KMS-11 (cell line): ENCODE measurements at regions not wholly inside any gene's neighbourhood (a gene's known extent, or its start where the extent isn't known, plus 50 kb on each side); places are given as distances from the start of the nearest gene placed in this dataset.

Experiments used
- H2AFZ ChIP-seq: fragments of 200-600 bp; sonication (generic); 2 replicates; pipeline ENCODE4 v1.6.1; 2016; ENCODE audit warnings: antibody characterized with exemption, mixed run types, low read depth
- H3K27ac ChIP-seq: fragments of 200-600 bp; sonication (generic); 2 replicates; pipeline ENCODE4 v1.6.1; 2016; ENCODE audit warnings: mild to moderate bottlenecking, mixed run types
- H3K27me3 ChIP-seq: fragments of 200-600 bp; sonication (generic); 2 replicates; pipeline ENCODE4 v1.6.1; 2017; ENCODE audit warnings: mild to moderate bottlenecking, low read depth, mixed run types, moderate library complexity; ENCODE audit not compliant: insufficient read depth
- H3K36me3 ChIP-seq: fragments of 200-600 bp; sonication (generic); 2 replicates; pipeline ENCODE4 v1.6.1; 2017; ENCODE audit warnings: mild to moderate bottlenecking, mixed run types; ENCODE audit not compliant: insufficient read depth
- H3K4me1 ChIP-seq: fragments of 200-600 bp; sonication (generic); 2 replicates; pipeline ENCODE4 v1.6.1; 2016; ENCODE audit warnings: mild to moderate bottlenecking, low read depth, mixed run types; ENCODE audit not compliant: poor library complexity, severe bottlenecking
- H3K4me2 ChIP-seq: fragments of 200-600 bp; sonication (generic); 2 replicates; pipeline ENCODE4 v1.7.0; 2016; ENCODE audit warnings: mild to moderate bottlenecking, mixed run types
- H3K4me3 ChIP-seq: fragments of 200-600 bp; sonication (generic); IDR thresholded peaks from 2 replicates; pipeline ENCODE4 v1.6.1; 2017; ENCODE audit warnings: low read depth, low read length, mixed read lengths; ENCODE audit not compliant: insufficient read depth
- H3K79me2 ChIP-seq: fragments of 200-600 bp; sonication (generic); 2 replicates; pipeline ENCODE4 v1.6.1; 2016; ENCODE audit warnings: low read depth, mixed run types; ENCODE audit not compliant: insufficient read depth
- H3K9ac ChIP-seq: fragments of 200-600 bp; sonication (generic); 2 replicates; pipeline ENCODE4 v1.6.1; 2016; ENCODE audit warnings: mild to moderate bottlenecking, mixed run types
- H4K20me1 ChIP-seq: fragments of 200-600 bp; sonication (generic); 2 replicates; pipeline ENCODE4 v1.6.1; 2016; ENCODE audit warnings: mild to moderate bottlenecking, mixed run types; ENCODE audit not compliant: insufficient read depth
- TF ChIP-seq, protein P1 (sequence below): fragments of 200-600 bp; sonication (generic); conservative IDR thresholded peaks from 2 replicates; pipeline ENCODE4 v1.6.1; 2017; ENCODE audit warnings: low read depth, mild to moderate bottlenecking, antibody characterized with exemption, low read length, moderate library complexity, mixed read lengths

DNA sequence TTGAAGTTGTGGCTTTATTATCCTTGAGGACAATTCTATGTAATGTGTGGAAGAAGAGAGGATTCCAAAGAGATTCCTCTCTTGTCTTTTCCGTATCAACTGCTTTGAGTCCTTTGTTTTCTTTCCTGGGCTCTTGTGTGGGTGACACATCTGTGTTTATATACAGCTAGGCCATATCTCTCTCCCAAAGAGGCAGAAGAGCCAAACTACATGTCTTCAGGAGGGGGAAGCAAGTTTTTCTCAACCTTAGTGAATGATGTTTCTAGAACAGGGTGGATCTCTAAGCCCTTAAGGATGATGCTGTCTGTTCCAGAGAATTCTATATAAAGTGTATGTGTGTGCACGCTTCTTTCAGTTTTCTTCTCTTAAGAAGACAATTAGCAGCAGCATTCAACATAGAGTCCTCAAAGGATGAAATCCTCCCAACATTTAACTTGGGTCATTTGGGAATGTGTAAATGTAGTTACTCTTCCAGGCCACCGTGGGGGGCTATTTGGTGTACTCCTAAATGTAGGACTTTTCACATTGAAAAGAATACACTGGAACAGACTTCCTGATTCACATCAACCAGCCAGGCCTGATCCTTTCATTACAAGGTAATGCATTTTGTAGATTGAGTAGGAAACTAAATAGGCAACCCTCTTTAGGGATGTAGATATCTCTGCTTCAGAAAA is 92.8 kb upstream of the EEF1E1 start:
- H3K27ac ChIP-seq = no peak overlapping the region
- H3K4me3 ChIP-seq = no peak overlapping the region
- TF ChIP-seq, protein P1, sequence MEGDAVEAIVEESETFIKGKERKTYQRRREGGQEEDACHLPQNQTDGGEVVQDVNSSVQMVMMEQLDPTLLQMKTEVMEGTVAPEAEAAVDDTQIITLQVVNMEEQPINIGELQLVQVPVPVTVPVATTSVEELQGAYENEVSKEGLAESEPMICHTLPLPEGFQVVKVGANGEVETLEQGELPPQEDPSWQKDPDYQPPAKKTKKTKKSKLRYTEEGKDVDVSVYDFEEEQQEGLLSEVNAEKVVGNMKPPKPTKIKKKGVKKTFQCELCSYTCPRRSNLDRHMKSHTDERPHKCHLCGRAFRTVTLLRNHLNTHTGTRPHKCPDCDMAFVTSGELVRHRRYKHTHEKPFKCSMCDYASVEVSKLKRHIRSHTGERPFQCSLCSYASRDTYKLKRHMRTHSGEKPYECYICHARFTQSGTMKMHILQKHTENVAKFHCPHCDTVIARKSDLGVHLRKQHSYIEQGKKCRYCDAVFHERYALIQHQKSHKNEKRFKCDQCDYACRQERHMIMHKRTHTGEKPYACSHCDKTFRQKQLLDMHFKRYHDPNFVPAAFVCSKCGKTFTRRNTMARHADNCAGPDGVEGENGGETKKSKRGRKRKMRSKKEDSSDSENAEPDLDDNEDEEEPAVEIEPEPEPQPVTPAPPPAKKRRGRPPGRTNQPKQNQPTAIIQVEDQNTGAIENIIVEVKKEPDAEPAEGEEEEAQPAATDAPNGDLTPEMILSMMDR = no peak; the same call in 1 of the 2 replicates
- H3K79me2 ChIP-seq = no peaks in the 10 kb centered on the region
- no peaks in the 10 kb centered on the region for H3K27me3 ChIP-seq
- no peak overlapping the region for H3K4me2 ChIP-seq
- 0 out of 2 replicates have a peak overlapping the region, but pooled peaks have one; percentile 12 for H2AFZ ChIP-seq
- H4K20me1 ChIP-seq = no peaks in the 10 kb centered on the region
- no peak overlapping the region for H3K9ac ChIP-seq
- no peaks in the 10 kb centered on the region for H3K36me3 ChIP-seq
- no peaks in the 10 kb centered on the region for H3K4me1 ChIP-seq

- Histone ChIP-seq H3K27ac (no peak overlapping the region), H3K36me3 (no peaks in the 10 kb centered on the region), H3K4me2 (no peak overlapping the region), H3K79me2 (no peaks in the 10 kb centered on the region), H3K27me3 (no peaks in the 10 kb centered on the region), H4K20me1 (no peaks in the 10 kb centered on the region), H3K4me1 (no peaks in the 10 kb centered on the region), H3K4me3 (no peak overlapping the region), H3K9ac (no peak overlapping the region), H2AFZ (no peak overlapping the region)
- TF ChIP-seq, protein P1 = no peak
Observed at GRCh38 chr6:8194490-8194889, 92.1 kb upstream of the EEF1E1 start.

DNA sequence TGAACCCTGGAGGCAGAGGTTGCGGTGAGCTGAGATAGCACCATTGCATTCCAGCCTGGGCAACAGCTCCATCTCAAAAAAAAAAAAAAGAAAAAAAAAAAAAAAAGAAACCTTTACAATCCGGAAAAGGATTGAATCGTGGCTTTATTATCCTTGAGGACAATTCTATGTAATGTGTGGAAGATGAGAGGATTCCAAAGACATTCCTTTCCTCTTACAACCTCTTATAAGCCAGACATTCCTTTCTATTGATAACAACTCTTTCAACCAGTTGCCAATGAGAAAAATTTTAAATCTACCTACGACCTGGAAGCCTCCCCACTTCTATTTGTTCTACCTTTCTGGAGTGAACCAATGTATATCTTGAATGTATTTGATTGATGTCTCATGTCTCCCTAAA is 91.2 kb upstream of the EEF1E1 start:
- Histone ChIP-seq H2AFZ (no peak overlapping the region), H3K4me1 (no peaks in the 10 kb centered on the region), H3K36me3 (no peaks in the 10 kb centered on the region), H3K4me3 (no peak overlapping the region), H3K4me2 (no peak overlapping the region), H3K79me2 (no peaks in the 10 kb centered on the region), H3K9ac (no peak overlapping the region), H3K27me3 (no peaks in the 10 kb centered on the region), H3K27ac (no peak overlapping the region), H4K20me1 (no peaks in the 10 kb centered on the region)
- TF ChIP-seq, protein P1 = no peak

DNA sequence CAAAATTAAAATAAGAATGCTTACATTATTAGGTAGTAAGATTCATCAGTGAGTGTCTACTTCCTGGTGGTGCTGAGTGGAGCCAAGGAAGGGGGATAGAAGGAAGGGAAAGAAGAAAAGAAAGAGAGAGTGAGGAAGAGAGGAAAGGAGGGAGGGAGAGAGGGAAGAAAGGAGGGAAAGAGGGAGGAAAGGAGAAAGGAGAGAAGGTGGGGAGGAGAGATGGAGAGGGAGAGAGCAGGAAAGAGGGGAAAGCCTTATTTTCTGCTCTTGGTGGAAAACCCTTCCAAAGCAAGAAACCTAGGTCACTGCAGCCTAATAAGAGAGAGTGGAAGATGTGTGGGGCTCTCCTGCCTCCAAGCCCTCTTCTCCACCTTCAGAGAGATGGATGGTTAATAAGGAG is 90.2 kb upstream of the EEF1E1 start:
- H3K4me3 ChIP-seq = no peak overlapping the region
- TF ChIP-seq, protein P1 = no peak
- H3K4me2 ChIP-seq = no peak overlapping the region
- no peaks in the 10 kb centered on the region for H4K20me1 ChIP-seq
- H3K36me3 ChIP-seq = no peaks in the 10 kb centered on the region
- no peak overlapping the region for H2AFZ ChIP-seq
- no peaks in the 10 kb centered on the region for H3K79me2 ChIP-seq
- no peak overlapping the region for H3K9ac ChIP-seq
- no peak overlapping the region for H3K27ac ChIP-seq
- no peaks in the 10 kb centered on the region for H3K4me1 ChIP-seq
- H3K27me3 ChIP-seq = no peaks in the 10 kb centered on the region
